ENCODE measurements at regions not wholly inside any gene's neighbourhood (a gene's known extent, or its start where the extent isn't known, plus 50 kb on each side); places are given as distances from the start of the nearest gene placed in this dataset.

- Histone ChIP-seq H2BK120ac (ENCODE audit: insufficient read depth, low read length, poor library complexity) (no peak overlapping the region), H3K23ac (ENCODE audit: low read length) (no peak overlapping the region), H4K91ac (ENCODE audit: low read depth, low read length) (no peak overlapping the region), H2AK5ac (ENCODE audit: low read length) (no peak overlapping the region), H3K18ac (ENCODE audit: low read length) (no peak overlapping the region), H3K4me3 (ENCODE audit: low read depth, low read length) (no peak overlapping the region), H3K27me3 (ENCODE audit: insufficient read depth, low read length) (no peaks in the 10 kb centered on the region), H3K36me3 (ENCODE audit: control insufficient read depth in 1 of 2, insufficient read depth in 2 of 2, low read length in 2 of 2) (no peaks in the 10 kb centered on the region), H3K27ac (ENCODE audit: low read depth, low read length) (no peak overlapping the region), H4K12ac (ENCODE audit: low read depth, low read length) (no peak overlapping the region), H2BK12ac (ENCODE audit: low read length) (no peak overlapping the region), H3K79me2 (ENCODE audit: control insufficient read depth, insufficient read depth, low read length, poor library complexity) (no peaks in the 10 kb centered on the region), H3K4ac (ENCODE audit: low read depth, low read length) (no peak overlapping the region), H2BK5ac (ENCODE audit: low read depth, low read length, poor library complexity) (no peak overlapping the region), H3K9ac (ENCODE audit: low read length) (no peak overlapping the region), H3K9me3 (ENCODE audit: insufficient read depth, low read depth, low read length) (peaks cover 2% of the 10 kb centered on the region), H4K8ac (ENCODE audit: low read depth, low read length) (no peak overlapping the region), H2AFZ (ENCODE audit: insufficient read depth, low read length, poor library complexity) (no peak overlapping the region), H3K14ac (ENCODE audit: low read length) (no peak overlapping the region), H3K79me1 (ENCODE audit: low read length) (no peaks in the 10 kb centered on the region), H3K4me2 (ENCODE audit: low read length) (no peak overlapping the region), H3K4me1 (ENCODE audit: control insufficient read depth in 1 of 2, insufficient read depth in 2 of 2, low read length in 2 of 2) (no peaks in the 10 kb centered on the region)
- WGBS (ENCODE audit: extremely low coverage, insufficient coverage, insufficient read length) = no CpG with 5 or more reads among the region's 6 CpGs
- no peak for DNase-seq
Observed at GRCh38 chr6:6376845-6377244, 56.4 kb upstream of the F13A1 start.

- Histone ChIP-seq H3K14ac (ENCODE audit: low read length) (no peak overlapping the region), H2AK5ac (ENCODE audit: low read length) (no peak overlapping the region), H3K4ac (ENCODE audit: low read depth, low read length) (no peak overlapping the region), H4K12ac (ENCODE audit: low read depth, low read length) (no peak overlapping the region), H3K36me3 (ENCODE audit: control insufficient read depth in 1 of 2, insufficient read depth in 2 of 2, low read length in 2 of 2) (no peaks in the 10 kb centered on the region), H3K9me3 (ENCODE audit: insufficient read depth, low read depth, low read length) (peaks cover 2% of the 10 kb centered on the region), H2BK120ac (ENCODE audit: insufficient read depth, low read length, poor library complexity) (no peak overlapping the region), H3K27me3 (ENCODE audit: insufficient read depth, low read length) (no peaks in the 10 kb centered on the region), H2BK12ac (ENCODE audit: low read length) (no peak overlapping the region), H3K79me2 (ENCODE audit: control insufficient read depth, insufficient read depth, low read length, poor library complexity) (no peaks in the 10 kb centered on the region), H2BK5ac (ENCODE audit: low read depth, low read length, poor library complexity) (no peak overlapping the region), H3K18ac (ENCODE audit: low read length) (no peak overlapping the region), H4K8ac (ENCODE audit: low read depth, low read length) (no peak overlapping the region), H2AFZ (ENCODE audit: insufficient read depth, low read length, poor library complexity) (no peak overlapping the region), H3K27ac (ENCODE audit: low read depth, low read length) (no peak overlapping the region), H3K4me1 (ENCODE audit: control insufficient read depth in 1 of 2, insufficient read depth in 2 of 2, low read length in 2 of 2) (no peaks in the 10 kb centered on the region), H3K79me1 (ENCODE audit: low read length) (no peaks in the 10 kb centered on the region), H3K23ac (ENCODE audit: low read length) (no peak overlapping the region), H4K91ac (ENCODE audit: low read depth, low read length) (no peak overlapping the region), H3K9ac (ENCODE audit: low read length) (no peak overlapping the region), H3K4me3 (ENCODE audit: low read depth, low read length) (no peak overlapping the region), H3K4me2 (ENCODE audit: low read length) (no peak overlapping the region)
- DNase-seq = no peak
- WGBS (ENCODE audit: extremely low coverage, insufficient coverage, insufficient read length) = no CpG with 5 or more reads among the region's 6 CpGs
Observed at GRCh38 chr6:6377621-6378020, 57.2 kb upstream of the F13A1 start.

- Histone ChIP-seq H3K79me1 (ENCODE audit: low read length) (no peaks in the 10 kb centered on the region), H2BK12ac (ENCODE audit: low read length) (no peak overlapping the region), H3K9ac (ENCODE audit: low read length) (no peak overlapping the region), H3K14ac (ENCODE audit: low read length) (no peak overlapping the region), H3K27ac (ENCODE audit: low read depth, low read length) (no peak overlapping the region), H3K4ac (ENCODE audit: low read depth, low read length) (no peak overlapping the region), H3K4me1 (ENCODE audit: control insufficient read depth in 1 of 2, insufficient read depth in 2 of 2, low read length in 2 of 2) (no peaks in the 10 kb centered on the region), H3K79me2 (ENCODE audit: control insufficient read depth, insufficient read depth, low read length, poor library complexity) (no peaks in the 10 kb centered on the region), H2BK5ac (ENCODE audit: low read depth, low read length, poor library complexity) (no peak overlapping the region), H3K9me3 (ENCODE audit: insufficient read depth, low read depth, low read length) (peaks cover 2% of the 10 kb centered on the region), H3K18ac (ENCODE audit: low read length) (no peak overlapping the region), H3K4me2 (ENCODE audit: low read length) (no peak overlapping the region), H4K12ac (ENCODE audit: low read depth, low read length) (no peak overlapping the region), H2AK5ac (ENCODE audit: low read length) (no peak overlapping the region), H2BK120ac (ENCODE audit: insufficient read depth, low read length, poor library complexity) (no peak overlapping the region), H3K23ac (ENCODE audit: low read length) (no peak overlapping the region), H3K4me3 (ENCODE audit: low read depth, low read length) (no peak overlapping the region), H3K27me3 (ENCODE audit: insufficient read depth, low read length) (no peaks in the 10 kb centered on the region), H4K8ac (ENCODE audit: low read depth, low read length) (no peak overlapping the region), H3K36me3 (ENCODE audit: control insufficient read depth in 1 of 2, insufficient read depth in 2 of 2, low read length in 2 of 2) (no peaks in the 10 kb centered on the region), H4K91ac (ENCODE audit: low read depth, low read length) (no peak overlapping the region), H2AFZ (ENCODE audit: insufficient read depth, low read length, poor library complexity) (no peak overlapping the region)
- DNase-seq = no peak
- no CpG with 5 or more reads among the region's 5 CpGs for WGBS (ENCODE audit: extremely low coverage, insufficient coverage, insufficient read length)
Observed at GRCh38 chr6:6379573-6379972, 59.1 kb upstream of the F13A1 start.

DNA sequence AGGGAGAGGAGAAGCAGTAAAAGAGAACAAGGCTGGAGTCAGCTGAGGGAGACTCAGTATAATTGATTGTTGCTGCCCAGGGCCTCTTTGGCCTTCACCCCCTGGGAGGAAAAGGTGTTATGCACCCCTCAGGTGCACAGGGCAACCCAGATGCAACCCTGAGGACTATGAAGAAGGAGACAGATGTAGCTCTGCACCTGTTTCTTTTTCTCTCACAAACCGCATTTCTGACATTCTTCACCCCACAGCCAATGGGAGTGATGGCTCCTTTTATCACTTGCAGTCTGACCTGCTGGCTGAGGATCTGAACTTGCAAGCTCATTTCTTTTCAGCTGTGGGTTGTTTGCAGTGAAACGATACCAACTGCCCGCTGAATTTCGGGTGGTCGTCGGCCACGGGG, 64.1 kb upstream of the F13A1 start:
- no peak overlapping the region for H4K91ac ChIP-seq (ENCODE audit: low read depth, low read length)
- no peak overlapping the region for H3K4ac ChIP-seq (ENCODE audit: low read depth, low read length)
- no peak for DNase-seq
- no peak overlapping the region for H3K9ac ChIP-seq (ENCODE audit: low read length)
- no peak overlapping the region for H3K4me2 ChIP-seq (ENCODE audit: low read length)
- no peaks in the 10 kb centered on the region for H3K79me2 ChIP-seq (ENCODE audit: control insufficient read depth, insufficient read depth, low read length, poor library complexity)
- no peak overlapping the region for H2BK5ac ChIP-seq (ENCODE audit: low read depth, low read length, poor library complexity)
- H3K4me3 ChIP-seq (ENCODE audit: low read depth, low read length) = no peak overlapping the region
- H3K23ac ChIP-seq (ENCODE audit: low read length) = no peak overlapping the region
- no peak overlapping the region for H2BK120ac ChIP-seq (ENCODE audit: insufficient read depth, low read length, poor library complexity)
- no peaks in the 10 kb centered on the region for H3K36me3 ChIP-seq (ENCODE audit: control insufficient read depth in 1 of 2, insufficient read depth in 2 of 2, low read length in 2 of 2)
- no peak overlapping the region for H3K14ac ChIP-seq (ENCODE audit: low read length)
- no peak overlapping the region for H2AK5ac ChIP-seq (ENCODE audit: low read length)
- no peak overlapping the region for H4K12ac ChIP-seq (ENCODE audit: low read depth, low read length)
- H3K79me1 ChIP-seq (ENCODE audit: low read length) = no peaks in the 10 kb centered on the region
- no peaks in the 10 kb centered on the region for H3K4me1 ChIP-seq (ENCODE audit: control insufficient read depth in 1 of 2, insufficient read depth in 2 of 2, low read length in 2 of 2)
- no CpG with 5 or more reads among the region's 7 CpGs for WGBS (ENCODE audit: extremely low coverage, insufficient coverage, insufficient read length)
- H3K18ac ChIP-seq (ENCODE audit: low read length) = no peak overlapping the region
- no peaks in the 10 kb centered on the region for H3K27me3 ChIP-seq (ENCODE audit: insufficient read depth, low read length)
- no peak overlapping the region for H3K27ac ChIP-seq (ENCODE audit: low read depth, low read length)
- H2BK12ac ChIP-seq (ENCODE audit: low read length) = no peak overlapping the region
- no peak overlapping the region for H4K8ac ChIP-seq (ENCODE audit: low read depth, low read length)
- H3K9me3 ChIP-seq (ENCODE audit: insufficient read depth, low read depth, low read length) = no peaks in the 10 kb centered on the region
- H2AFZ ChIP-seq (ENCODE audit: insufficient read depth, low read length, poor library complexity) = no peak overlapping the region

All from trophoblast cell (in vitro differentiated cells and primary cell).